ENCODE measurements at regions not wholly inside any gene's neighbourhood (a gene's known extent, or its start where the extent isn't known, plus 50 kb on each side); places are given as distances from the start of the nearest gene placed in this dataset.

DNA sequence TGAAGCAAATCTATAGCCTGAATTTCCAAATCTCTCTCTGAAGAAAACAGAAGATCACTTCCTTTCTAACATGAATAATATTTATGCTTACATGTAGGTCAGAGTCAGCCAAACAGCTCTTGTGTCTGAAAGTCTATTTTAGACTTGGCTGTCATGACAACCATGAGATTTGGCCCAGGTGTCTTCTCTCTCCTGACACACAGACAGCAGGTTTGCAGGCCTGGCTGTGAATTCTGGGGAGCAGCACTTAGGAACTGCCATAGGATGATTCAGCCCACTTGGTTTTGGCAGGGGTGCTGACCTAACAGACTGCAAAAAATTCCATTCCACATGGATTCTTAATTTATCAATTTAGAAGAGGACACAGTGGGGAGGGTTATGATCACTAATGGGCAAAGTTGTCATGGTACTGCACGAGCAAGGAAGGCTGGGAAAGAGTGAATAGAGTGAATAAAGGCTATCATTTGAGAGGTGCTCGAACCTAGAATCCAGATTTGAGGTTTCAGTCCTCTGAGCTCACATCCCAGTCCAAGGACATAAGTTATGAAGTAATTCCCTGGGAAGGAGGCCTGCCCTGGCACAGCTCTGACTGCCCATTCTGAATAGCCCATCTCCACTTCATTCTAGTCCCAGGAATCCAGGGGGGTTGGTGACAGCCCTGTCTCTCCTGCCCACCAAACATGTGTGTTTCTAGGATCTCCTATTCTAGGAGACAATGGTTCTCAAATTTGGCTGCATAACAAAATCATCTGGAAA is 453.9 kb upstream of the TRIB2 start:
- ATAC-seq = no peak

- no peak for ATAC-seq
Measured at GRCh38 chr2:12263730-12264129, 453.0 kb upstream of the TRIB2 start.

DNA sequence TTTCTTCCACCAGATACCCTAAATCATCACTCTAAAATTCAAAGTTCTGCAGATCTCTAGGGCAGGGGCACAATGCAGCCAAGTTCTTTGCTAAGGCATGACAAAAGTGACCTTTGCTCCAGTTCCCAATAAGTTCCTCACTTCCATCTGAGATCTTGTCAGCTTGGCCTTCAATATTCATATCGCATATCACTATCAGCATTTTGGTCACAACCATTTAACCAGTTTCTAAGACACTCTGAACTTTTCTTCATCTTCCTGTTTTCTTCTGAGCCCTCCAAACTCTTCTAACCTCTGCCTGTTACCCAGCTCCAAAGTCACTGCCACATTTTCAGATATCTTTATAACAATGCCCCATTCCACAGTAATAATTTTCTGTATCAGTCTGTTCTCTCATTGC is 452.6 kb upstream of the TRIB2 start:
- ATAC-seq = no peak

DNA sequence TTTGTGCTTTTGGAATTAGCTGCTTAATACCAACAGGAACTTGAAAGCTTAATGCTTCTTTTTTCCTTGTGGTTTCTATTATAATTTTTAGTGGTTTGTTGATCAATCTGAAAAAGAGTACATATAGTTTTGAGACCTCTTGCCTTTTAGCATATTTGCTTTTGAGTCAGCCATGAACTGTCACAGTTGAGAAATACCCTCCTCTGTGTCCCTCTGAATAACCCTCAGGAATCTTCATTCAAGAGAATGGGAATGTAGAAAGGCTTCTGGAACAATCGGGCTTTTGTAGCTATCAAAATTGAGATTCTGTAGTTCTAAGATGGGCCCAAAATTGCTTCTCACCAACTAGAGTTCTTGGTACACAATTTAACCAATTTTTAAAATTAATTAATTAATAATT is 451.1 kb upstream of the TRIB2 start:
- ATAC-seq = no peak

GRCh38 chr2:12267042-12267441 is 449.7 kb upstream of the TRIB2 start:
- ATAC-seq = no peak

DNA sequence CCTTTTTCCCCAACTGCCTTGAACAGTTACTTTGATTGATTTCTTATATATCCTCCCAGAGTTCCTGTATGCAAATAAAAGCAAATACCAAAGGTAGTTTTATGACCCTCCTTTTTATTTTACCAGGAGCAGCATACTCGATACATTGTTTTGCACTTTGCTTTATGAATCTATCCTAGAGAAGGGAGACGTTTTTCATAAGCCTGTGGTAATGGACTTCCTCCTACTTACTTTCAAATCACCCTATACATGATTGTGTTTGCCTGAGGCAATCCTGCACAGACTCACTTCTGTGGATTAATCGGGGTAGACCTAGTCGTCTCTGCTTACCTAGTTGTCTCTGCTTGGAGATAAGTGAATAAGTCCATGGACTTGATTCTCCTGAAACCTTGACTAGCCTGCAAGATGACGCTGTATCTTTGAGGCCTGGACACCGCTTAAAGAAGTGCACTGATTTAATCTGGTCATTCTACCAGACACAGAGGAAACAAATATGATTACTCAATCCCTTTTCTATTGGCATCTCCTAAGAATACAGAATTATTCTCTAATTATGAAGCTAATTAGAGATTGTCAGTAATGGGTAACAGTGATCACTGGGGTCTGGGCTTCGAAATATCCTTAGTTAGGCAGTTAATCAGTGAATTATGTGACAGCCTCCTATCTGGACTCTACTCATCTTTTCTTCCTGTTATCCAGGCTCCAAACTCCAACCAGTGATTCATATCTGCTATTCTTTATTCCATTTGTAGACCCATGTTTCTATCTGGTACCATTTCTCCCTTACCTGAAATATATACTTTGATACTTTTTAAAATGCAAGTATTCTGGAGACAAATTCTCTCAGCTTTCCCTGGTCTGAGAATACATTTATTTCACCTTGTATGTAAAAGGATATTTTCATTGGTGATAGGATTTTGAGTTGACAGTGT is 447.4 kb upstream of the TRIB2 start:
- ATAC-seq = no peak

DNA sequence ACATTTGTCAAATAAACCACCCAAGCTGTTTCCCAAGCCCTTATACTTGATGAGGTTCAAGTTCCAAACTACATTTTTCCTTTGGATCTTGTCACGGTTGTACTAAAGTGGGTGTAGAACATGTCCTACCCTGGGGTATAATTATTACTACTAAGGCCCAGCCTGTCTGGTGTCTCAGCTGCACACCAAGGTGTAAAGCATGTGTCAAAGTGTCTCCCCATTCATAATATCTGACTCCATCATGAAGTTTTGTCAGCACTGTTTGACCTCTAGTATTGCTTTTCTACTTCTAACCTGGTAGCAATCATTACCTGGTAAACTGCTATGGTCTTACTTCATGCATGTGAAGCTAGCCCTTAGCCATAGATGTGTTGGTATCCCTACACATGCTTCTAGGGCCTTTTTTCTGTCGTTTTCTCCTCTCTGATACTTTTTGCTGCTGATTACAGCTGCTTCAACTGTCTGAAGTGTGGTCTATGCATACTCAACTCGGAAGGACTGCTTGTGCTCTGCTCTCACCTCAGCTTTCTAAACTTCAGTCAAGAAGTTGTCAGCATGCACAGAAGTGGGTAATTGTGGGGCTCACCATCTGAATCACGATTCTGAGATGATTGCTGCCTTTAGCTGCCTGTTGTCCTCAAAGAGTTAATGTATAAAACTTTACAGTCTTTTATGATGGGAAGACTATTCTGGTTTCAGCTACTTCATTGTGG is 445.7 kb upstream of the TRIB2 start:
- ATAC-seq = no peak

DNA sequence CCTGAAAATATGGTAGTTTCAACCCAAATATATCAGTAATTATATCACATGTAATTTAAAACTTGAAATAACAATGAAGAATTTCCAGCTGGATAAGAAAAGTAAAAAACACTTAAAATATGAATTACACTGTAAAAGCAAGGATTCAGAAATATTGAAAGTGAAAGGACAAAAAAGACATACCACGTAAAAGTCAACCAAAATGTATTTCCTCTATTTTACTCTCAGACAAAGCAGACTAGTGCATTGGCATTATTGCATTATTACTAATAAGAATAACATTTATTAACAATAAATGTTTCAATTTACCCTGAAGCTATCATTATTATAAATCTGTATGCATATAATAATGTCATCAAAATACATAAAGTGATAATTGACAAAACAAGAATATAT is 445.1 kb upstream of the TRIB2 start:
- no peak for ATAC-seq

DNA sequence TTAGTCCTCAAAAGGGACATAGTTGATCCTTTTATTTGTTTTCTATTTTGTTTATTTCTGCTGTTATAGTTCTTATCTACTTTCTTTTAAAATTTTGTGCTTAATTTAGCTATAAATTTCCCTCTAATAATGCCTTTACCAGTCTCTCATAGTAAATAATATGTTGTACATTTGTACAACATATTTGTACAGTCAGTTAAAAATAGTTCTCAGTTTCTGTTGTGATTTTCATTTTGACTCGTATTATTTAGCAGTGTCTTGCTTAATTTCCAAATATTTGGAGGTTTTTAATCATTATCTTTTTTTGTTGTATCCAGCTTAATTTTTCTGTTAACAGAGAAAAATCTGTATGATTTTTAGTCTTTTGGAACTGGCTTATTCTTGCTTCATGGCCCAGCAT is 443.6 kb upstream of the TRIB2 start:
- no peak for ATAC-seq

- no peak for ATAC-seq
Measured at GRCh38 chr2:12274591-12274990, 442.1 kb upstream of the TRIB2 start.

- no peak for ATAC-seq
Measured at GRCh38 chr2:12277241-12278034, 439.3 kb upstream of the TRIB2 start.

GRCh38 chr2:12278217-12278750 is 438.5 kb upstream of the TRIB2 start:
- ATAC-seq = no peak

DNA sequence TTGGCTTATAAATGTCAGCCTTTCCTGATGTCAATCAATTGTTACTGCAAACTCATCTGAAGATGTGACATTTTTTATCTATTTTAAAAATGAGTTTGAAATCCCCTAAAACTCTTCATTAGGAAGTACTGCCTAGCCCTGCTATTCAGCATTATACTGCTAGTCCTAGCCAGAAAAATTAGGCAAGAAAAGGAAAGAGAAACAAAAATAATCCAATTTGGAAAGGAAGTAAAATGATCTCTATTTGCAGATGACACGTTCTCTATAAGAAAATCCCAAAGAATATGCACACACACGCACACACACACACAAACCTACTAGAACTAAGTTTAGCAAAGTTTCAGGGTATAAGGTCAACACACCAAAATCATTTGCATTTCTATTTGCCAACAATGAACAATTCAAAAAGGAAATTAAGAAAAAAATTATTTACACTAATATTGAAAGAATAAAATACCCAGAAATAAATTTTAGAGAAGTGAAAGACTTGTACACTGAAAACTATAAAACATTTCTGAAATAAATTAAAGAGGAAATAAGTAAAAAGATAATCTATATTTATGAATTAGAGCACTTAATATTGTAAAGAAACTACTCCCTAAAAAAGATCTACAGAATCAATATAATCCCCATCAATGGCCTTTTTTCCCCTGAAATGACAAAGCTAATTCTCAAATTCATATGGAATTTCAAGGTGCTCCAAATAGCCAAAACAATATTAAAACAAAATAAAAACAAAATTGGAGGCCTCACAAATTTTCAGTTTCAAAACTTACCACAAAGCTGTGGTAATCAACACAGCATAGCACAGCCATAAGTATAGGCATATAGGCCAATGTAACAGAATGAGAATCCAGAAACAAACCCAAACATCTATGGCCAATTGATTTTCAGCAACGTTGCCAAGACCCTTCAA is 433.7 kb upstream of the TRIB2 start:
- ATAC-seq = no peak

- no peak for ATAC-seq
Measured at GRCh38 chr2:12284037-12284436, 432.7 kb upstream of the TRIB2 start.

DNA sequence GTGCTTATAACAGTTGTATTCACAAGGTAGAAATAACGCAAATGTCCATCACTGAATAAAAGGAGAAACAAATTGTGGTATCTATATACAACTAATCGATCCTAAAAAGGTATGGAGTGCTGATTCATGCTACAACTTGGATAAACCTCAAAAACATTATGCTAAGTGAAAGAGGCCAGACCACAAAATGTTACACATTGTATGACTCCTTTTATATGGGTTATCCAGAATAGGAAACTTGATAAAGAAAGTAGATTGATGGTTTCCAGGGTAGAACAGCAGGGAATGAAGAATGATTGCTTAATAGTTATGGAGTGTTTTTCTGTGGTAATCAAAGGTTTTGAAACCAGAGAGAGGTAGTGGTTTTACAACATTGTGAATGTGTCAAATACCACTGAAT is 432.2 kb upstream of the TRIB2 start:
- no peak for ATAC-seq

DNA sequence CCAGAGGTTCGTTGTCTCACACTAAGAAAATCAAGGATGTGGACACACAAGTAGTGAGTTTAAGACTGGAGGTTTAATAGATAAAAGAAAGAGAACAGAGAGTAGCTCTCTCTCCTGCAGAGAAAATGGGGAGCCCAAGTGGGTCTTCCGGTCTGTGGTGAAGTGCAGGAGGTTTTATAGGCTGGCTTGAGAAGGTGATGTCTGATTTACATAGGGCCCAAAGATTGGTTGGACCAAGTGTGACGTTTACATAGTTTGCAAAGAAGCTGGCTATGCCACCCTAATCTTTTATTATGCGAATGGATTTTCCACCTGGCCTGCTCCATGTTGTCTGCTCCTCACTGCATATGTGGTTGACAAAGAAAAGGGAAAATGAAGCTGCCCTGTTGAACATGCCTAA is 430.4 kb upstream of the TRIB2 start:
- no peak for ATAC-seq

GRCh38 chr2:12287220-12287751 is 429.4 kb upstream of the TRIB2 start:
- ATAC-seq = no peak

DNA sequence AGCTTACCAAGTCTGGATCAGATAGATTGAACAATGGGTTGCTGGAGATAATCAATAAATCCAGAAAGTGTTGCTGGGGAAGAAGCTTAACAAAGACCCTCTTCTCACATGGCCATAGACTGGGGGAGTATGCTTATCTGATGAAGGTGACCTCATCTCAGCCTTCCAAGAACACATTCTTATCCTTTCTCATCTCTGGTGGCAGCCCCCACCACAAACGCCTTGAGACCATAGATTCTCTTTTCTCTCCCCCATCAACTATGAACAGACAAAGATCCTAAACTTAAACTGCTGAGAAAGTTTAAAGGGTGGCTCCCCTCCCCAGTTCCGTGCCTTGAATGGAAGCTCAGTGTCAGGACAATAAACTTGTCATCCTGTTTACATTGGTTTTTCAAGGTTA is 428.7 kb upstream of the TRIB2 start:
- ATAC-seq = no peak

DNA sequence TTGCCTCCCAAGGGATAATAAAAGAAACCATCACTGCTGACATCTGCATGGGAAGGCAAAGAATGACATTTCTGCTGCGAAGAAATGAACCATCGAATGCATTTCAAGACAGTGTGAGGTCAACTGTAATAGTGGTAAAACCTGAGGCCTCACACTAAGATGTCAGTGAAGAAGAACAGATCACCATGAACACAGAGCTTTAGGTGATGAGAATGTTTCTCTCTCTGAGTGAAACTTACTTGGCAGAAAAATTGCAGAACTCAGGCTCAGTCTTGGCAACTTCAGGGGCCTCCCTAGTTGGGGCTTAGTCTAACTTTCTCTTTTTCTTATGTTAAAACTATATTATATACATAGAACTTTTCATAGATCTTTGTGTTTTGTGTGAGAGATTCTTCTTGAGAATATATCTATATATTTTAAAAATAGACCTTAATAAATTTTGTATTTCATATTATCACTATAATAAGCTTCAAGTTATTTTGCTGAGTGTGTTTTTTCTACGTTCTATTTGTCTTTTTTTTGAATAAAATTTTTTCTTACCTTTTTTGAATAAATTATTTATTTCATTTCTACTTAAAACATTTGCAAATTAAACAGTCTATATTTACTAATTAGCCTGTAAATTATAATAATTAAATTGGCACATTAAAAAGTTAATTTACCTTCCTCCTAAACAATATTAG is 427.5 kb upstream of the TRIB2 start:
- ATAC-seq = no peak

GRCh38 chr2:12291303-12291702 is 425.4 kb upstream of the TRIB2 start:
- ATAC-seq = no peak
